ENCODE measurements at regions not wholly inside any gene's neighbourhood (a gene's known extent, or its start where the extent isn't known, plus 50 kb on each side); places are given as distances from the start of the nearest gene placed in this dataset.

DNA sequence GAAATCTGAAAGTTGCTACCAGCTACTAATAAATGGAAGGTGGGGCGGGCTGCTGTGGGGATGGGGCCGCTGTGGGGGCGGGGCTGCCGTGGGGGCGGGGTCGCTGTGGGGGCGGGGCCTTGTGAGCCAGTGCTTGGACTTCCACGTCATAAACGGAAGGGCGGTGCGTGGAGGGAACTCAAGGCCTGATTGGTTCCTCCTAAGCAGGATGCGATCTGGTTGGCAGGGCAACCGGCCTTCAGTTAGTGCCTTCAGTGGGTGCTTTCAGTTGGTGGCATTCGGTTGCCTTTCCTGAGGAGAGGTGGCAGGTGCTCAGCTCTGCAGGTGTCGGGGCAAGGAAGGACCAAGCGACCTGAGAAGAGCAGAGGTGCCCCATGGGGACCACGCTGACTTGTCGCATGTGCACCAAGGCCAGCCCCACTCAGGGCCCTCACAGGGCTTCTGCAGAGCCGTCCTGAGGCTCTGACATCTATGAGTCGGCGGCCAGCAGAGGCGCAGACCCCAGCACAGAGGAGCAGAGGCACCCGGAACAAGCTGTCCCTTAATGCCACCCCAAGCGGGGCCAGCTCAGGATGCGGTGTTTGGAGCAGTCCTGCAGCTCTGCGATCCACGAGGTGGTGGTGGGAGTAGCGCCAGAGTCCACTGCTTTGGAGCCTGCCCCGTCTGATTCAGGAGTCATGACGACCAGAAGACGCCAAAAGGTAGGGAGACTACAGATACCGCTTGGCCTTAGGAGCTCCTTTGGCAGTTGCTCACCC lies 54.4 kb upstream of the PDSS1 start:
- no peaks in the 10 kb centered on the region for H3K27me3 ChIP-seq (ENCODE audit: insufficient read depth, low read length, poor library complexity)
- H2BK15ac ChIP-seq (replicated peaks; ENCODE audit: low read depth) = no peak overlapping the region
- no peak overlapping the region for H3K4ac ChIP-seq (ENCODE audit: low read depth, low read length)
- H3K9ac ChIP-seq (ENCODE audit: low read length) = no peak overlapping the region
- no peak overlapping the region for H4K8ac ChIP-seq (ENCODE audit: low read depth, low read length)
- H3K23ac ChIP-seq (ENCODE audit: low read length) = no peak overlapping the region
- H2AK5ac ChIP-seq (ENCODE audit: low read length) = no peak overlapping the region
- WGBS (ENCODE audit: extremely low coverage, insufficient coverage, low lambda C conversion rate) = no CpG with 5 or more reads among the region's 32 CpGs
- no peak overlapping the region for H3K4me2 ChIP-seq (ENCODE audit: low read length)
- no peak overlapping the region for H3K27ac ChIP-seq (ENCODE audit: low read depth, low read length)
- no peak overlapping the region for H3K4me3 ChIP-seq (ENCODE audit: low read length)
- no peaks in the 10 kb centered on the region for H3K79me2 ChIP-seq (ENCODE audit: control insufficient read depth, insufficient read depth, low read length)
- H2BK5ac ChIP-seq (ENCODE audit: low read length) = no peak overlapping the region
- H3K18ac ChIP-seq (ENCODE audit: low read length) = no peak overlapping the region
- no peaks in the 10 kb centered on the region for H3K79me1 ChIP-seq (ENCODE audit: low read length)
- H3K36me3 ChIP-seq (ENCODE audit: control insufficient read depth, insufficient read depth, low read length) = no peaks in the 10 kb centered on the region
- H2BK120ac ChIP-seq (ENCODE audit: low read depth, low read length) = no peak overlapping the region
- peak; percentile 33 for DNase-seq
- H3K56ac ChIP-seq (ENCODE audit: low read length) = no peak overlapping the region
- no peak overlapping the region for H4K5ac ChIP-seq (ENCODE audit: low read length)
- H3K4me1 ChIP-seq (ENCODE audit: control insufficient read depth, low read depth, low read length) = no peaks in the 10 kb centered on the region

DNA sequence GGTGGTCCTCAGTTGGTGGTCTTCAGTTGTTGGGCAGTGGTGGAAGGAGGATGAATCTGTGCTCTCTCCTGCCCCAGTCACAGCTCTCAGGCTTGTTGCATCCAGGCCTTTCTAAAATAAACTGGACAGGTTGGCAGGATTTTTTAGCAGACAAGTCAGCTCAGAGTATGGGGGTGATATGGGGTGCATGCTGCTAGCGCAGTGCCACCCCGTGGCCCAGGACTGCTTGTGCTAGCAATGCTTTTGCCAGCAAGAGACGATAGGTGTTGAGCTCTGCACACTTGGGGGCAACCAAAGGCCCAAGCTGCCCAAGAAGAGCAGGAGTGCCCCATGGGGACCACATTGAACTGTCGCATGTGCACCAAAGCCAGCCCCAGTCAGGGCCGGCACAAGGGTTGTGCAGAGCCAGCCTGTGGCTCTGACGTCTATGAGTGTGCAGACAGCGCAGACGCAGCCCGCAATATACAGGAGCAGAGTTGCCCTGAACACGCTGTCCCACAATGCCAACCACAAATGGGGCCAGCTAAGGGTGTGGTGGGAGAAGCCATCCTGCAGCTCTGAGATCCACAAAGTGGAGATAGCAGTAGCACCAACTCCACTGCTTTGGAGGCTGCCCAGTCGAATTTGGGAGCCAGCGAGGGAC lies 49.8 kb upstream of the PDSS1 start:
- Histone ChIP-seq H3K79me1 (ENCODE audit: low read length) (no peaks in the 10 kb centered on the region), H4K5ac (ENCODE audit: low read length) (no peak overlapping the region), H3K4me3 (ENCODE audit: low read length) (no peak overlapping the region), H3K4me2 (ENCODE audit: low read length) (no peak overlapping the region), H3K27me3 (ENCODE audit: insufficient read depth, low read length, poor library complexity) (no peaks in the 10 kb centered on the region), H2AK5ac (ENCODE audit: low read length) (no peak overlapping the region), H3K9ac (ENCODE audit: low read length) (no peak overlapping the region), H3K4me1 (ENCODE audit: control insufficient read depth, low read depth, low read length) (no peaks in the 10 kb centered on the region), H3K23ac (ENCODE audit: low read length) (no peak overlapping the region), H4K8ac (ENCODE audit: low read depth, low read length) (no peak overlapping the region), H2BK120ac (ENCODE audit: low read depth, low read length) (no peak overlapping the region), H2BK15ac (replicated peaks; ENCODE audit: low read depth) (no peak overlapping the region), H2BK5ac (ENCODE audit: low read length) (no peak overlapping the region), H3K79me2 (ENCODE audit: control insufficient read depth, insufficient read depth, low read length) (no peaks in the 10 kb centered on the region), H3K56ac (ENCODE audit: low read length) (no peak overlapping the region), H3K27ac (ENCODE audit: low read depth, low read length) (no peak overlapping the region), H3K36me3 (ENCODE audit: control insufficient read depth, insufficient read depth, low read length) (no peaks in the 10 kb centered on the region), H3K4ac (ENCODE audit: low read depth, low read length) (no peak overlapping the region), H3K18ac (ENCODE audit: low read length) (no peak overlapping the region)
- no CpG with 5 or more reads among the region's 12 CpGs for whole genome bisulfite sequencing (ENCODE audit: extremely low coverage, insufficient coverage, low lambda C conversion rate)
- DNase-seq = no peak
